NCI-H2107 treated with DMSO at 0.1 percent for 48 hours (cell line): ENCODE measurements at regions not wholly inside any gene's neighbourhood (a gene's known extent, or its start where the extent isn't known, plus 50 kb on each side); places are given as distances from the start of the nearest gene placed in this dataset.
"Not testable (repeated sequence)": the region's sequence is repeated elsewhere in the genome, so short reads cannot be mapped to it uniquely, and the experiment has no call there.

Source experiments
- DNase-seq: peaks from one replicate; lab custom pipeline; 2025; ENCODE audit not compliant: unreplicated experiment; lab: John Stamatoyannopoulos, UW

- no peak for DNase-seq
Observed at GRCh38 chr3:148528024-148528423, 169.7 kb upstream of the AGTR1 start.

- DNase-seq = no peak
Observed at GRCh38 chr3:148531836-148532235, 165.9 kb upstream of the AGTR1 start.

- DNase-seq = no peak
Observed at GRCh38 chr3:148532326-148532725, 165.4 kb upstream of the AGTR1 start.

GRCh38 chr3:148532774-148533173 lies 164.9 kb upstream of the AGTR1 start:
- no peak for DNase-seq

GRCh38 chr3:148534089-148534988 lies 163.4 kb upstream of the AGTR1 start:
- no peak for DNase-seq

GRCh38 chr3:148535001-148535400 lies 162.7 kb upstream of the AGTR1 start:
- no peak for DNase-seq

GRCh38 chr3:148540266-148540665 lies 157.4 kb upstream of the AGTR1 start:
- DNase-seq = no peak

- DNase-seq = no peak
Observed at GRCh38 chr3:148540851-148541250, 156.9 kb upstream of the AGTR1 start.

- no peak for DNase-seq
Observed at GRCh38 chr3:148546959-148547358, 150.7 kb upstream of the AGTR1 start.

GRCh38 chr3:148551767-148552260 lies 145.9 kb upstream of the AGTR1 start:
- no peak for DNase-seq

- DNase-seq = no peak
Observed at GRCh38 chr3:148554367-148554766, 143.3 kb upstream of the AGTR1 start.

- DNase-seq = no peak
Observed at GRCh38 chr3:148556664-148557063, 141.0 kb upstream of the AGTR1 start.

- DNase-seq = not testable (repeated sequence)
Observed at GRCh38 chr3:148577579-148577978, 120.1 kb upstream of the AGTR1 start.

- DNase-seq = no peak
Observed at GRCh38 chr3:148582126-148582525, 115.6 kb upstream of the AGTR1 start.

GRCh38 chr3:148583793-148584192 lies 113.9 kb upstream of the AGTR1 start:
- DNase-seq = no peak

- DNase-seq = no peak
Observed at GRCh38 chr3:148584438-148584837, 113.3 kb upstream of the AGTR1 start.

GRCh38 chr3:148585671-148586379 lies 111.9 kb upstream of the AGTR1 start:
- DNase-seq = no peak

GRCh38 chr3:148588291-148588690 lies 109.4 kb upstream of the AGTR1 start:
- DNase-seq = no peak

- DNase-seq = no peak
Observed at GRCh38 chr3:148591525-148591924, 106.2 kb upstream of the AGTR1 start.

- DNase-seq = no peak
Observed at GRCh38 chr3:148598619-148599018, 99.1 kb upstream of the AGTR1 start.

- DNase-seq = no peak
Observed at GRCh38 chr3:148599481-148599880, 98.2 kb upstream of the AGTR1 start.

- DNase-seq = no peak
Observed at GRCh38 chr3:148600440-148600839, 97.3 kb upstream of the AGTR1 start.
